Aorta (tissue), 5 donors: ENCODE measurements at regions not wholly inside any gene's neighbourhood (a gene's known extent, or its start where the extent isn't known, plus 50 kb on each side); places are given as distances from the start of the nearest gene placed in this dataset.

Experiments used
- ATAC-seq: fragments of 200-7000 bp; cut with Tn5 transposase; one replicate; pipeline ENCODE4 v1.9.1; 2022; ENCODE audit warnings: moderate library complexity; ENCODE audit not compliant: low FRiP score
- DNase-seq, 2 donors: peaks; one replicate each; pipeline ENCODE4 v3.0.0-alpha.2; 2020
- H3K27ac ChIP-seq, 2 donors: one replicate each; pipeline ENCODE4 v1.5.1; 2013; ENCODE audit warnings: low read length in 2 of 2, mild to moderate bottlenecking in 2 of 2, moderate library complexity in 2 of 2, control low read depth in 1 of 2, inconsistent platforms in 1 of 2, low read depth in 1 of 2
- H3K27me3 ChIP-seq, 2 donors: one replicate each; pipeline ENCODE4 v1.6.1; 2013; ENCODE audit warnings: control low read depth in 1 of 2, low read length in 1 of 2, mild to moderate bottlenecking in 1 of 2, moderate library complexity in 1 of 2; ENCODE audit not compliant: insufficient read depth in 2 of 2, control insufficient read depth in 1 of 2
- H3K36me3 ChIP-seq, 2 donors: one replicate each; pipeline ENCODE4 v1.6.1; 2013; ENCODE audit warnings: control low read depth in 1 of 2, low read length in 1 of 2, mild to moderate bottlenecking in 1 of 2; ENCODE audit not compliant: insufficient read depth in 2 of 2, control insufficient read depth in 1 of 2
- H3K4me1 ChIP-seq, 2 donors: one replicate each; pipeline ENCODE4 v1.6.1; 2013; ENCODE audit warnings: low read length in 2 of 2, control low read depth in 1 of 2, mild to moderate bottlenecking in 1 of 2, moderate library complexity in 1 of 2; ENCODE audit not compliant: insufficient read depth in 2 of 2, control insufficient read depth in 1 of 2
- H3K4me3 ChIP-seq, 2 donors: one replicate each; pipeline ENCODE4 v1.5.1; 2013; ENCODE audit warnings: low read length in 2 of 2, control low read depth in 1 of 2, mild to moderate bottlenecking in 1 of 2
- H3K9me3 ChIP-seq: one replicate; pipeline ENCODE4 v1.6.1; 2013; ENCODE audit warnings: mild to moderate bottlenecking, low read length; ENCODE audit not compliant: control insufficient read depth
- WGBS, 2 donors: extraction: QIAGEN DNeasy Blood & Tissue Kit; methylation state at CpG; one replicate each; pipeline ENCODE4 v1.1.7; 2013; 5-methylcytosine and 5-hydroxymethylcytosine counted together
- intact Hi-C, 2 donors: fragments of 100-400 bp; cut with DNase I; formaldehyde crosslinking; loops; one replicate each; pipeline versions ENCODE4 v1.14.2 to v1.15.0; 2022
- donor health status: healthy with polysubstance abuse.
- donor health status: Bipolar disorder and iron deficiency.
- donor health status: DM: no; HTN: no; CAD: no.
- donor health status: DM: no; HTN: no; CAD: no.
- donor health status: DM: yes; HTN: yes; CAD: no.

DNA sequence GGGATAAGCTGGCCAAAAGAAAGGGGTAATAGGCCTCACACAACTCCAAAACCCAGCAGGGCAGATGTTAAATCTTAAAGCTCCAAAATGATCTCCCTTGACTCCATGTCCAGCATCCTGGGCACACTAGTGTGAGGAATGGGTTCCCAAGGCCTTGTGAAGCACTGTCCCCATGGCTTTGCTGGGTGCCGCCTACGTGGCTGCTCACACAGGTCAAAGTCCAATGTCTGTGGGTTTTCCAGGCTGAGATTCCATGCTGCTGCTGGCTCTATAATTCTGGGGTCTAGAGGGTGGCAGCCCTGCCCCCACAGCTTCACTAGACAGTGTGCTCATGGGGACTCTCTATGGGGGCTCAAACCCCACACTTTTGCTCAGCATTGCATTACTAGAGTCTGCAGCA lies 145.3 kb upstream of the GRIN2B start:
- DNase-seq = no peak
- WGBS, 2 donors = 90 to 92% methylated on average over 2 of the region's 2 CpGs
- ATAC-seq = no peak
- peaks cover 0 to 4% of the 10 kb centered on the region in 2 donors for H3K27me3 ChIP-seq
- peaks cover 11% of the 10 kb centered on the region for H3K9me3 ChIP-seq
- H3K27ac ChIP-seq = no peak overlapping the region
- no peaks in the 10 kb centered on the region for H3K4me1 ChIP-seq
- no peak overlapping the region for H3K4me3 ChIP-seq
- H3K36me3 ChIP-seq = no peaks in the 10 kb centered on the region
- intact Hi-C loops = no loop called here

DNA sequence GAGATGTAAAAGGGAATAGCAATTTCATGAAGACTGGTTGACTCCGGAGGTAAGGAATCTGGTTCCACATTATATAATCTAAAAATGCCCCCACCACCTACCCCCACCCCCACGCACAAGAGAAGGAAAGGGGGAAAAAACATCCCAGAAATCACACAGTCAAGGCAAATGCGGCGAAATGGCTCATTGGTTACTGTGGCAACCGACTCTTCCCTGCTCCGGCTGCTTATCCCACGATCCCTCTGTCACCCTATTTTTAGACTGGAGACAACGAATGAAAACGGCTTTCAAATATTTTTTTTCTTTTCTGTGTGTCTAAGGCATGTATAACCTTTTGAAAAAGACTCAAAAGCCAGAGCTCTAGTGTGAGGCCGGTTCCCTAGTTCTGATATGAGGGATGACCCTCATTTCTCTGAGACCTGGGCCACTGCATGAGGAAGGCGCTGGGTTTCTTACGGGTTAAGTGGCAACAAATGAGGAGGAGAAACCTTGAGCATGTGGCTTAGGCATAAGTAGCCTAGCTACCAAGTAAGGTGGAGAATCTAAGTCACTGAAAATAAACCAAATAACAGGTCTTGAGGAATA lies 148.3 kb upstream of the GRIN2B start:
- H3K4me1 ChIP-seq = no peaks in the 10 kb centered on the region
- intact Hi-C loops = no loop called here
- H3K9me3 ChIP-seq = peaks cover 11% of the 10 kb centered on the region
- ATAC-seq (no peak), DNase-seq (no peak)
- no peak overlapping the region for H3K4me3 ChIP-seq
- WGBS, 2 donors = 42 to 44% methylated on average over 12 of the region's 12 CpGs
- H3K27ac ChIP-seq = no peak overlapping the region
- H3K36me3 ChIP-seq = no peaks in the 10 kb centered on the region
- peaks cover 0 to 4% of the 10 kb centered on the region in 2 donors for H3K27me3 ChIP-seq

DNA sequence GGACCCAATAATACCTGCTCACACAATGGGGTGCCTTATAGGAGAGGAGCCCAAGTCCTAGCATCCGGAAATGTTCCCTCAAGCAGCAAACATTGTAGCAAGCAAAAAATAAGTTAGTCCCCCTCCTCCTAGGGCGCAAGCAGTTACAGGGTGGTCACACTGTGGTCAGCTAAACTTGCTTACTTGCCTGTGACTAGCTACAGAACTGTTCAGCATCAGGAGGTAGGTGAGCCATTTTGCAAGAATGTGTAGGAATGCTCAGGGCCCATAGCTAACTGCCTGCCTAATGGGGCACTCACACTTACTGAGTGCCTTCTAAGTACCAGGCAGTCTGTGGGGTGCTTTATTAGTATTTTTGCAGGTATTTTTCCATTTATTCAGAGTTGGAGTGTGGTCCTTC lies 154.6 kb upstream of the GRIN2B start:
- Histone ChIP-seq H3K9me3 (no peaks in the 10 kb centered on the region), H3K36me3 (no peaks in the 10 kb centered on the region), H3K27me3 (no peaks in the 10 kb centered on the region), H3K4me1 (no peaks in the 10 kb centered on the region), H3K27ac (no peak overlapping the region), H3K4me3 (no peak overlapping the region)
- ATAC-seq (no peak), DNase-seq (no peak)
- intact Hi-C loops = no loop called here
- 91 to 95% methylated on average over 2 of the region's 2 CpGs for WGBS, 2 donors

DNA sequence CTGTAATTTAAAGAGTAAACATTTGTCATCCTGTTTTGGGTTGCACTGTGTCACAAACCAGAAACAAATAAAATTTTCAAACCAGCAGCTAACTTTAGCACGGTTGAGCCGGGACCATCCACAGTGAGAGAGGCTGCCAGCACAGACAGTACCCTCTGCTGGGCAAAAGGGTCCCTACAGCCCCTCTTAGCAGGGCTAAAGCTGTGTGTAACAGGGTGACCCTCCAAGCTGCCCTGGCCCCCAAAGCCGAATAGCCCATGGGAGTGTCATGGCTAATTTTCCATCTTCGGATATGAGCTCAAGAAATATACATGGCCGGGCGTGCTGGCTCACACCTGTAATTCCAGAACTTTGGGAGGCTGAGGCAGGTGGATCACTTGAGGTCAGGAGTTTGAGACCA lies 157.1 kb upstream of the GRIN2B start:
- no peak for ATAC-seq
- H3K36me3 ChIP-seq = no peaks in the 10 kb centered on the region
- intact Hi-C loops = no loop called here
- no peak overlapping the region for H3K4me3 ChIP-seq
- no peak overlapping the region for H3K27ac ChIP-seq
- DNase-seq = no peak
- H3K9me3 ChIP-seq = no peaks in the 10 kb centered on the region
- no peaks in the 10 kb centered on the region for H3K27me3 ChIP-seq
- WGBS, 2 donors = 61 to 66% methylated on average over 6 of the region's 6 CpGs
- no peaks in the 10 kb centered on the region for H3K4me1 ChIP-seq

DNA sequence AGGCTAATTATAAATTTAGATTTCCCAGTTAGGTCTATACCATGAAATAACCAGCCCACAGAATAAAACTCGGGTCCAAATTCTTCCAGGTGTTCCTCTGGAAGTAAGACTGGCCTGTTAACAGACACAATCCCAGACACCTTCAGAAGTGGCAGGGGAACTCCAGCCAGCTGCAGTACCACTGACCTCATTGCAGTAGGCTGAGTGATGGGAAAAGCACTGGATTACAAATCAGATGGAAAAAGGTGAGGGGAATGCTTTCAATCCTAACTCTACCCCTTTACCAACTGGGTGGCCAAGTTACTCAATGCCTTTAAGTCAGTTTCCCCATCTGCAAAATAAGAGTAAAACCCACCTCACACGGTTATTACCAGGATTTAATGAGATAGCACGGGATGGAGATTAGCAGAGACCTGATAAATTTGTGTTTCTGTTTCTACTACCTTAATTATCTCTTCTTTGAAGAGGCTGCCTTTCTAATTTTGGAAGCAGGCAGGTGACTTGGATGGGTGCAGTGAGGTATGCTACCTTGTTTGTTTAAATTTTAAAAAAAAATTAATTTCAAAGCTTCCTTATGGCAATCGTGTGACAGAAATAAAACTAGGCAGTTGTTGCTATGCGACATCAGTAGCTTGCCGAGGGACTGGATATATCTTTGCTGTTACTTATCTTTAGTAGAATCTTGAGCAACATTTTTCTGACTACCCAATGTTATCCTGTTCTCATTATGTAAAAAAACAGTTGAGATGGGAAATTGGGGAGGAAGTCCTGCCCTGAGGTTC lies 167.3 kb upstream of the GRIN2B start:
- H3K27ac ChIP-seq = no peak overlapping the region
- H3K4me3 ChIP-seq = no peak overlapping the region
- intact Hi-C loops = no loop called here
- ATAC-seq = no peak
- H3K4me1 ChIP-seq = no peaks in the 10 kb centered on the region
- DNase-seq = no peak
- H3K9me3 ChIP-seq = peaks cover 2% of the 10 kb centered on the region
- 63 to 69% methylated on average over 6 of the region's 6 CpGs for WGBS, 2 donors
- no peaks in the 10 kb centered on the region for H3K36me3 ChIP-seq
- H3K27me3 ChIP-seq = no peaks in the 10 kb centered on the region

DNA sequence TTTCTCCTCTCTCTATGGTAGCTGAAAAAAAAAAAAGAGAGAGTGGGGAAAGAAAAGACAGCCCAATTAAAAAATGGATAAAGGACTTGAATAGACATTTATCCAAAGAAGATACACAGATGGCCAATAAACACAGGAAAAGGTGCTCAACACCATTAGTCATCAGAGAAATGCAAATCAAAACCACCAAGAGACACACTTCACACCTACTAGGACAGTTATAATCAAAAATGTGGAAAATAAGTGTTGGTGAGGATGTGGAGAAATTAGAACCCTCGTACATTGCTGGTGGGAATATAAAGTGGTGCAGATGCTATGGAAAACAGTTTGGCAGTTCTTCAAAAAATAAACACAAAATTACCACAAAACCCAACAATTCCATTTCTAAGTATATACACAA lies 172.4 kb upstream of the GRIN2B start:
- ATAC-seq = no peak
- no peak for DNase-seq
- no peaks in the 10 kb centered on the region for H3K27me3 ChIP-seq
- no peak overlapping the region for H3K27ac ChIP-seq
- intact Hi-C loops = no loop called here
- H3K9me3 ChIP-seq = peaks cover 3% of the 10 kb centered on the region
- H3K4me1 ChIP-seq = no peaks in the 10 kb centered on the region
- no peak overlapping the region for H3K4me3 ChIP-seq
- no peaks in the 10 kb centered on the region for H3K36me3 ChIP-seq
- WGBS, 2 donors = 73 to 80% methylated on average over 1 of the region's 1 CpG

DNA sequence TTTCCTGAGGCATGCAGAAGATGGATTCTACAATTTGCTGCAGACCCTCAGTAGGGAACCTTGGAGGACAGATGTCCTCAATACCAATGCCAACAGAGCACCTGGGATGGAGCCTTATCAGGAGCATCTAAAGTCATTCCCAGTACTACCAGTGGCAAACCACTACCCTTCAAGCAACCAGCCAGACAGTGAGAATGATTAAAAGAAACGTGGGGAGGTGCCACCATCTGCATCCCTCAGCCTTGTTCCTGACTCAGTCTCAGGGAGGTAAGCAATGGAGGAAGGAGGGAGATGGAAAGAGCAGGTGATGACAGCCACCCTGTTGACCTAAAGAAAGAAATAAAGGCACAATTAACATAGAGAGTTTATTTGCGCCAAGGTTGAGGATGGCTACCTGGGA lies 175.2 kb upstream of the GRIN2B start:
- Histone ChIP-seq H3K4me1 (no peaks in the 10 kb centered on the region), H3K9me3 (peaks cover 3% of the 10 kb centered on the region), H3K27me3 (no peaks in the 10 kb centered on the region), H3K27ac (no peak overlapping the region), H3K36me3 (no peaks in the 10 kb centered on the region), H3K4me3 (no peak overlapping the region)
- WGBS, 2 donors = 49 to 84% methylated on average over 2 of the region's 2 CpGs
- ATAC-seq = no peak
- DNase-seq = no peak
- intact Hi-C loops = no loop called here

DNA sequence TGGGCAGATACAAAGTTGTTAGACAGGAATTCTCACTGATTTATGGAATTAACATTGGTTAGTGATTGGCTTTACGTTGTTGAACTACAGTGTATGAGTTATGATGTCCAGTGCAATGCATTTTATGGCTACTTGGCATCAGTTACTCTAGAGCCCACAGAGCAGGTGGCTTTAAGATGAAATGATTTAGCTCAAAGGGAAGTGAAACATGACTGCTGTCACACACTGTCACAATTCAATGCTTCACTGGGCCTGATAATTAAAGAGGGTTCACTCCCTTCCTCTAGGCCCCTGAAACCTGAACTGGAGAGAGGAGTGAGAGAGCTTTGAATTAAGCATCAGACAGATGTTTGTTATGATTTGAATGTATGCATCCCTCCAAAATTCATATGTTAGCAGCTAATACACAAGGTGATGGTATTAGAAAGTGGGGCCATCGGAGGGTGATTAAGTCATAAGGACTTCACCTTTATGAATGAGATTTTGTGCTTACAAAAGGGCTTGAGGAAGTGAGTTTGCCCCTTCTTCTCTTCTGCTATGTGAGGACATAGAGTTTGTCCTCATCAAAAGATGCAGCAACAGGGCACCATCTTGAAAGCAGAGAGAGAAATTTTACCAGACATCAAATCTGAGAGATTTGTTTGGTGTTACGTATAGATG lies 175.8 kb upstream of the GRIN2B start:
- no peak for DNase-seq
- Histone ChIP-seq H3K4me1 (no peaks in the 10 kb centered on the region), H3K27ac (no peak overlapping the region), H3K27me3 (no peaks in the 10 kb centered on the region), H3K9me3 (peaks cover 3% of the 10 kb centered on the region), H3K4me3 (no peak overlapping the region), H3K36me3 (no peaks in the 10 kb centered on the region)
- 83 to 86% methylated on average over 3 of the region's 3 CpGs for WGBS, 2 donors
- no peak for ATAC-seq
- intact Hi-C loops = no loop called here

DNA sequence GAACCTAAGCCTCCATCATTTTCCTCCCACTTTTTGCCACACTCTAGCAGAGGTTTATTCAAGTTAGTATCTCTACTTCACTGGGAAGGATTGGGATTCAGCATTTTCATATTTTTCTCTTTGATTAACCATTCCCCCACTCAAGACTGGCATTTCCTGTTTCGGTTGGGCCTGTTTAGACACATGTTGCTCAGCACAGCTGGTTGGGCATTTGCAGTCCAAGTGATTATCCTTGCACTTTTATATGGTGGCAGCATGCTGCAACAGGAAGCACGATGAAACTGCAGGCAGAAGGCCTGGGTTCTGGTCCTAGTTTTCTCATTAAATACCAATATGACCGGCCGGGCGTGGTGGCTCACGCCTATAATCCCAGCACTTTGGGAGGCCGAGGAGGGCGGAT lies 182.9 kb upstream of the GRIN2B start:
- no peaks in the 10 kb centered on the region for H3K27me3 ChIP-seq
- intact Hi-C loops = loop anchor here in 1 of 2 donors (10.0 kb wide), 1 partner anchor 299 kb away; no protein-coding TSS in a partner anchor
- WGBS, 2 donors = 82 to 88% methylated on average over 8 of the region's 8 CpGs
- H3K9me3 ChIP-seq = no peaks in the 10 kb centered on the region
- H3K4me1 ChIP-seq = no peaks in the 10 kb centered on the region
- DNase-seq = no peak
- no peak overlapping the region for H3K27ac ChIP-seq
- H3K36me3 ChIP-seq = no peaks in the 10 kb centered on the region
- H3K4me3 ChIP-seq = no peak overlapping the region
- ATAC-seq = no peak
